GM20000 (cell line): ENCODE measurements at regions not wholly inside any gene's neighbourhood (a gene's known extent, or its start where the extent isn't known, plus 50 kb on each side); places are given as distances from the start of the nearest gene placed in this dataset.
"Not testable (repeated sequence)": the region's sequence is repeated elsewhere in the genome, so short reads cannot be mapped to it uniquely, and the experiment has no call there.

Experiments
- DNase-seq: peaks from one replicate; pipeline ENCODE4 v3.0.0; 2012; ENCODE audit warnings: low spot score
- TF ChIP-seq, protein P1 (sequence below): IDR thresholded peaks from 2 replicates; pipeline ENCODE4 v1.5.1; 2012; ENCODE audit warnings: mild to moderate bottlenecking, control low read depth; ENCODE audit errors: extremely low read depth, missing control alignments

DNA sequence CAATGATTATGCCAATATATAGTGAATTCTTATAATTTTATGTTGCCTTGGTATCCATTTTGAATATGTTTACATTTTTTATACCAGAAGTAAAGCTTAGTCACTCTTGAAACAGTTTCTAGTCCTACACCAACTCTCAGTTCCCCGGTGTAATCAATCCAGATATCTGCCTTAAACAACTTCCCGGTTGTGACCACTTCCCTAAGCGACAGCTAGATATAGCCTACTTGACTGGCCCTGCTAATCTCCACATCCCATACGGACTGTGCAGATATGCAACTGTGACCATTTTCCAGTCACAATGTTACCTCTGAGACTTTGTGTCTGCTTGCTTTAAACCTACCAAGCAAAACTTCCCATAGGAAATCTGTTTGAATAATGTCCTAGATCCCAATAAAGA lies 1551.5 kb upstream of the SEL1L start:
- TF ChIP-seq, protein P1, sequence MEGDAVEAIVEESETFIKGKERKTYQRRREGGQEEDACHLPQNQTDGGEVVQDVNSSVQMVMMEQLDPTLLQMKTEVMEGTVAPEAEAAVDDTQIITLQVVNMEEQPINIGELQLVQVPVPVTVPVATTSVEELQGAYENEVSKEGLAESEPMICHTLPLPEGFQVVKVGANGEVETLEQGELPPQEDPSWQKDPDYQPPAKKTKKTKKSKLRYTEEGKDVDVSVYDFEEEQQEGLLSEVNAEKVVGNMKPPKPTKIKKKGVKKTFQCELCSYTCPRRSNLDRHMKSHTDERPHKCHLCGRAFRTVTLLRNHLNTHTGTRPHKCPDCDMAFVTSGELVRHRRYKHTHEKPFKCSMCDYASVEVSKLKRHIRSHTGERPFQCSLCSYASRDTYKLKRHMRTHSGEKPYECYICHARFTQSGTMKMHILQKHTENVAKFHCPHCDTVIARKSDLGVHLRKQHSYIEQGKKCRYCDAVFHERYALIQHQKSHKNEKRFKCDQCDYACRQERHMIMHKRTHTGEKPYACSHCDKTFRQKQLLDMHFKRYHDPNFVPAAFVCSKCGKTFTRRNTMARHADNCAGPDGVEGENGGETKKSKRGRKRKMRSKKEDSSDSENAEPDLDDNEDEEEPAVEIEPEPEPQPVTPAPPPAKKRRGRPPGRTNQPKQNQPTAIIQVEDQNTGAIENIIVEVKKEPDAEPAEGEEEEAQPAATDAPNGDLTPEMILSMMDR = no peak
- DNase-seq = no peak

DNA sequence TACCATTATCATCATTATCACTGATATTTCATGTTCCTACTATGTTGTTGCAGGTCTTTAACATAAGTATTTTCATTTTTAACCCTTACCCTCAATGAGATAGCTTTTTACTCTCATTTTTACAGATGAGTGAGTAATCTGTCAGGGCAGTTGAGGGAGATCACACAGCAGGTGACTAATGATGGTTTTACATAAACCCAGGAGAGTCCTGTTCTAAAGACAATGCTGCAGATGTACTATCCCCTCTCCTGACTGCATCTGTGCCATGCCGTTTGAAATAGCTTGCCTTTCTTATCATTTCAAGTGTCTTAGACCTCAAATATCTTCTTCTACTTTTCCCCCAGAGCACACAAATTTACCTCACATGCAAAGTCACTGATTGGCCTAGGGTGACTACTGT lies 1552.1 kb upstream of the SEL1L start:
- TF ChIP-seq, protein P1 = no peak
- DNase-seq = no peak

DNA sequence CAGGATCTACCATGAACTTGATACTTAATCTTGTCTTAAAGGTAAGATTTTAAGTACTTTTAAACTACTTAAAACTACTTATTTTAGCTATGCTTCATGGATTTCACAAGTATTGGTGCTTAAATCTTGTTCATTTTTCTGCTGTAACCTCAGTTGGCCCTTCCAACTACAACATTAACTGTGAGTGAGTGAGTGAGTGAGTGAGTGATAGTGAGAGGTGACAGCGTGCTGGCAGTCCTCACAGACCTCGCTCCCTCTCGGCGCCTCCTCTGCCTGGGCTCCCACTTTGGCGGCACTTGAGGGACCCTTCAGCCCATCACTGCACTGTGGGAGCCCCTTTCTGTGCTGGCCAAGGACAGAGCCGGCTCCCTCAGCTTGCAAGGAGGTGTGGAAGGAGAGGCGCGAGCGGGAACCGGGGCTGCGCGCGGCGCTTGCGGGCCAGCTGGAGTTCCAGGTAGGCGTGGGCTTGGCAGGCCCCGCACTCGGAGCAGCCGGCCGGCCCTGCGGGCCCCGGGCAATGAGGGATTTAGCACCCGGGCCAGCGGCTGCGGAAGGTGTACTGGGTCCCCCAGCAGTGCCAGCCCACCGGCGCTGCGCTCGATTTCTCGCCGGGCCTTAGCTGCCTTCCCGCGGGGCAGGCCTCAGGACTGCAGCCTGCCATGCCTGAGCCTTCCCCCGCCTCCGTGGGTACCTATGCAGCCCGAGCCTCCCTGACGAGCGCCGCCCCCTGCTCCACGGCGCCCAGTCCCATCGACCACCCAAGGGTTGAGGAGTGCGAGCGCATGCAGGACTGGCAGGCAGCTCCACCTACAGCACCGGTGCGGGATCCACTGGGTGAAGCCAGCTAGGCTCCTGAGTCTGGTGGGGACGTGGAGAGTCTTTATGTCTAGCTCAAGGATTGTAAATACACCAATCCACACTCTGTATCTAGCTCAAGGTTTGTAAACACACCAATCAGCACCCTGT lies 1558.6 kb upstream of the SEL1L start:
- DNase-seq = not testable (repeated sequence)

DNA sequence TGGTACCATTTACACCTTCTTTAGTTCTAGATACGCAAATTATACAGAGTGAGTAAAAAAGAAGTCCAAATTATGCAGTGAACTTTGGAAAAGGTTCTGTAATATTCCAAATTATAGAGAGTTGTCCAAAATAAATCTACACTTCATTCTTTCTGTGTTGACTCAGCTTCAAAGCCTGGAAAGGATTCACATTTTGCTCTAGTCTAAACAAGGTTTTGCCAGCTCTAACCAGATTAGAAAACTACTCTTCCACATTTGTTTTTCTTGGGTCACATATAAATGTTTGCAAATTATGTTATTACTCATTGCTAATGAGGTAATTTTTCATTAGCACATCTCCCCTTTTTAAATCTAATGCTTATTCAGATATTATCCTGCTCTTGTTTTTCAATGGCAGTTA lies 1562.4 kb upstream of the SEL1L start:
- TF ChIP-seq, protein P1 = no peak
- DNase-seq = no peak

DNA sequence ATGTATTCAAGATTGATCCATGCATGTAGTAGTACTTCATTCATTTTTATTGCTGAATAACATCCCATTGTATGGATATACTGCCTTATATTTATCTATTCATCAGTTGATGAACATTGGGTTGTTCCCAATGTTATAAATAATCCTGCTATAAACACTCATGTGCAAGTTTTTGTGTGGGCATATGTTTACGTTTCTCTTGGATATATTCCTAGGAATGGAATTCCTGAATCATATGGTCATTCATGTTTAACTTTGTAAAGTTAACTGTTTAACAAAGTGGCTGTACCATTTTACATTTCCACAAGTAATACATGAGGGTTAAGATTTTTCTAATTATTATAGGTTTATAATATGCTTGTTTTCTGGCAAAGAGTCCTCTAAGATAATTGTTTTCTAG lies 1568.2 kb upstream of the SEL1L start:
- TF ChIP-seq, protein P1 = no peak
- no peak for DNase-seq

DNA sequence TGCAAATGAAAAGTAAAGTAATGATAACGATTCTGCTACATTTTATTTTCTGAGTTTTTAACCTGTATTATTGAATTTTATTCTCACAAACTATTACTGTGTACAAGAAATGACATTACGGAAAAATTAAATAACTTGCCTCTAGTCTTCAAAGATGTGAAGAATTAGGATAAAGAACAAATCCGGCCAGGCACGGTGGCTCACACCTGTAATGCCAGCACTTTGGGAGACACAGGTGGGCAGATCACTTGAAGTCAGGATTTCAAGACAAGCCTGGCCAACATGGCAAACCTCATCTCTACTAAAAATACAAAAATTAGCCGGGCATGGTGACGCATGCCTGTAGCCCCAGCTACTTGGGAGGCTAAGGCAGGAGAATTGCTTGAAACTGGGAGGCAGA lies 1584.4 kb upstream of the SEL1L start:
- TF ChIP-seq, protein P1 = no peak
- no peak for DNase-seq

DNA sequence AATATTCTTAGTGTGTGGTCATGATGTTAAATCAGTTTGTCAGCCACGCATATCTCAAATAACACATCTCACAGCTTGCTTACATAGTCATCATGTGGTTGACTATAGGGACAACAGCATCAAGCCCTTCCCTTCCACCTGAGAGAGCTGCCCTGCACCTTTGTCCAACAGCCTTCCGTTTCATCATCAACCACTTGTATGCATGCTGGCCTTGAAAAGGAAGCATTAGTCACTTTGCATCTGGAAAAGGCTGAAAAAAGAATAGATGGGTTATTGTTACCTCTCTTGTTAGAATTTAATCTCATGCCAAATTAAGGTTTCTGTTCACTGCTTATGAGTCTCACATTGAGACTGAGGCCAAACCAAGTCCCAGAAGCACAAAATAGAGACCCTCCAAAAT lies 1586.5 kb upstream of the SEL1L start:
- TF ChIP-seq, protein P1 = no peak
- DNase-seq = no peak

DNA sequence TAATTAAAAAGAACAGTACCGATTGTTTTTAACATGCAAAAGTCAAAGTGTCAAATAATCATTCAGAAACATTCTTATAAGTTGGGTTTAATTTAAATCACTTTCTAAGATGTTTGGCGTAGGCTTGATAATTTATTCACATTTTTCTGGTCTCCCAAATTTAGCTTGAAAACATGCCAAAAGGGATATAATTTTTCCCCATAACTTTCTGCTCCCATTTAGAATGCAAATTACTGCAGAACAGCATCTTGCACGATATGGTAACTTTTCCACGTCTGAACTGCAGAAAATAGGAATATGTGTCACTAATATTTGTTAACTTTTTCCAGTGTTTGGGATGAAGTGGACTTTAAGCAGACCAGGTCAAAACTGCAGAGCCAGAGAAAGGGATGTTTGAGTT lies 1592.4 kb upstream of the SEL1L start:
- no peak for DNase-seq
- TF ChIP-seq, protein P1 = no peak
